Endothelial cell of umbilical vein (primary cell): ENCODE measurements at regions not wholly inside any gene's neighbourhood (a gene's known extent, or its start where the extent isn't known, plus 50 kb on each side); places are given as distances from the start of the nearest gene placed in this dataset.
"Not testable (repeated sequence)": the region's sequence is repeated elsewhere in the genome, so short reads cannot be mapped to it uniquely, and the experiment has no call there.

ENCODE experiments used
- BruUV-seq: library from RNA; stranded (reverse); fragments of 400-500 nt; replicated peaks from 2 replicates; lab custom pipeline; 2021; lab: Mats Ljungman, UMichigan
- CTCF ChIA-PET: fragments of 300-600, 350-600 bp; sonication (Branson Sonifier 250); formaldehyde crosslinking; loops from one replicate; lab custom pipeline; 2021; ENCODE audit warnings: antibody characterized with exemption, inconsistent platforms; lab: Charles Lee
- POLR2A ChIA-PET: fragments of 300-600, 350-600 bp; sonication (Branson Sonifier 250); formaldehyde crosslinking; loops from one replicate; lab custom pipeline; 2021; ENCODE audit warnings: antibody characterized with exemption, inconsistent platforms; lab: Charles Lee
- DNase-seq: peaks from one replicate; pipeline ENCODE4 v3.0.0-alpha.2; 2011; ENCODE audit warnings: low read depth, low spot score
- FAIRE-seq: peaks from 2 replicates; lab custom pipeline; 2011; peaks lifted over from hg19 to GRCh38; lab: Jason Lieb, UNC
- H2AFZ ChIP-seq: 2 replicates; pipeline ENCODE4 v1.6.0; 2012; ENCODE audit warnings: low read depth, low read length, control low read depth, inconsistent platforms
- H3K27ac ChIP-seq: 2 replicates; pipeline ENCODE4 v1.5.1; 2011; ENCODE audit warnings: low read depth, mild to moderate bottlenecking, control low read depth, low read length, moderate library complexity; ENCODE audit not compliant: insufficient read depth
- H3K27me3 ChIP-seq, 2 experiments: 2 replicates each; pipeline versions ENCODE4 v1.6.0 to v1.6.1; 2011; ENCODE audit warnings: low read length in 2 of 2, mixed read lengths in 1 of 2; ENCODE audit not compliant: control insufficient read depth in 2 of 2, insufficient read depth in 2 of 2
- H3K36me3 ChIP-seq, 2 experiments: 2 replicates in 1 of 2; 3 replicates in 1 of 2; pipeline ENCODE4 v1.5.1; 2011; ENCODE audit warnings: low read length in 2 of 2, mild to moderate bottlenecking in 1 of 2, moderate library complexity in 1 of 2; ENCODE audit not compliant: control insufficient read depth in 2 of 2, insufficient read depth in 2 of 2; ENCODE audit errors: extremely low read depth in 1 of 2
- H3K4me1 ChIP-seq: 3 replicates; pipeline ENCODE4 v1.5.1; 2011; ENCODE audit warnings: mild to moderate bottlenecking, low read length; ENCODE audit not compliant: control insufficient read depth, insufficient read depth; ENCODE audit errors: extremely low read depth
- H3K4me2 ChIP-seq: 2 replicates; pipeline ENCODE4 v1.6.1; 2011; ENCODE audit warnings: low read length, control low read depth, mixed read lengths; ENCODE audit not compliant: insufficient read depth
- H3K4me3 ChIP-seq, 3 experiments: fragments of 200-600 bp in 1 of 3; sonication (generic), shearing (Covaris generic) in 1 of 3; replicated peaks in 1 of 3; 2 replicates each; pipeline ENCODE4 v1.5.1; 2011 to 2016; ENCODE audit warnings: control low read depth in 3 of 3, low read length in 3 of 3, mild to moderate bottlenecking in 2 of 3, inconsistent platforms in 1 of 3, low read depth in 1 of 3, moderate library complexity in 1 of 3; ENCODE audit not compliant: insufficient read depth in 1 of 3
- H3K79me2 ChIP-seq: 2 replicates; pipeline ENCODE4 v1.6.0; 2012; ENCODE audit warnings: low read length, inconsistent platforms; ENCODE audit not compliant: control insufficient read depth, insufficient read depth
- H3K9ac ChIP-seq: replicated peaks from 2 replicates; pipeline ENCODE3; 2011; ENCODE audit warnings: low read length, control low read depth; ENCODE audit not compliant: insufficient read depth; ENCODE audit errors: extremely low read depth
- H3K9me1 ChIP-seq: replicated peaks from 3 replicates; pipeline ENCODE4 v1.6.0; 2011; ENCODE audit warnings: mild to moderate bottlenecking, low read length; ENCODE audit not compliant: control insufficient read depth, insufficient read depth; ENCODE audit errors: extremely low read depth
- H3K9me3 ChIP-seq: replicated peaks from 2 replicates; pipeline ENCODE4 v1.5.1; 2012; ENCODE audit warnings: low read length, inconsistent platforms; ENCODE audit not compliant: control insufficient read depth, insufficient read depth
- H4K20me1 ChIP-seq: replicated peaks from 2 replicates; pipeline ENCODE3; 2011; ENCODE audit warnings: mild to moderate bottlenecking, low read length; ENCODE audit not compliant: control insufficient read depth, insufficient read depth; ENCODE audit errors: extremely low read depth
- CTCF ChIP-seq, 2 donors: IDR thresholded peaks; 1 replicate in 1 of 2; 2 replicates in 1 of 2; pipeline ENCODE4 v1.5.1; 2011; ENCODE audit warnings: low read length in 2 of 2, mild to moderate bottlenecking in 2 of 2, moderate library complexity in 2 of 2, control low read depth in 1 of 2, inconsistent platforms in 1 of 2, low read depth in 1 of 2; ENCODE audit not compliant: insufficient read depth in 1 of 2; ENCODE audit errors: extremely low read depth in 1 of 2
- EZH2 ChIP-seq: IDR thresholded peaks from 2 replicates; pipeline ENCODE4 v1.6.1; 2012; ENCODE audit warnings: borderline replicate concordance, low read depth, mild to moderate bottlenecking, moderate library complexity, low read length, inconsistent platforms; ENCODE audit not compliant: severe bottlenecking
- FOS ChIP-seq: IDR thresholded peaks from 2 replicates; pipeline ENCODE4 v1.6.1; 2011; ENCODE audit warnings: mild to moderate bottlenecking, low read length, moderate library complexity, borderline replicate concordance; ENCODE audit not compliant: insufficient read depth
- GATA2 ChIP-seq: IDR thresholded peaks from 2 replicates; pipeline ENCODE4 v1.7.0; 2011; ENCODE audit warnings: low read depth, mild to moderate bottlenecking, moderate library complexity, mixed read lengths, low read length; ENCODE audit not compliant: insufficient read length, insufficient read depth
- JUN ChIP-seq: IDR thresholded peaks from 2 replicates; pipeline ENCODE4 v1.6.1; 2011; ENCODE audit warnings: borderline replicate concordance, low read depth; ENCODE audit not compliant: insufficient read length, insufficient read depth
- MAX ChIP-seq: IDR thresholded peaks from 2 replicates; pipeline ENCODE4 v1.6.1; 2011; ENCODE audit not compliant: insufficient read depth, insufficient read length
- MYC ChIP-seq: IDR thresholded peaks from one replicate; pipeline ENCODE4 v1.6.1; 2011; ENCODE audit warnings: mild to moderate bottlenecking, low read depth, low read length
- POLR2A ChIP-seq: IDR thresholded peaks from 2 replicates; pipeline ENCODE4 v1.6.1; 2012; ENCODE audit warnings: low read depth, mild to moderate bottlenecking, control low read depth, low read length
- POLR2AphosphoS5 ChIP-seq: IDR thresholded peaks from 2 replicates; pipeline ENCODE4 v1.6.1; 2012; ENCODE audit warnings: low read depth, mild to moderate bottlenecking, control low read depth, low read length, moderate library complexity; ENCODE audit not compliant: insufficient read depth
- dilution Hi-C: fragments of 300-500 bp; cut with MboI; formaldehyde crosslinking; loops from one replicate; pipeline ENCODE4 v1.15.0; 2019; ENCODE audit warnings: low sequenced_read_pairs; ENCODE audit not compliant: extremely low pct_ligation_motif_present
- intact Hi-C: fragments of 100-400 bp; cut with micrococcal nuclease; formaldehyde crosslinking; loops from one replicate; pipeline ENCODE4 v1.10.0; 2022

DNA sequence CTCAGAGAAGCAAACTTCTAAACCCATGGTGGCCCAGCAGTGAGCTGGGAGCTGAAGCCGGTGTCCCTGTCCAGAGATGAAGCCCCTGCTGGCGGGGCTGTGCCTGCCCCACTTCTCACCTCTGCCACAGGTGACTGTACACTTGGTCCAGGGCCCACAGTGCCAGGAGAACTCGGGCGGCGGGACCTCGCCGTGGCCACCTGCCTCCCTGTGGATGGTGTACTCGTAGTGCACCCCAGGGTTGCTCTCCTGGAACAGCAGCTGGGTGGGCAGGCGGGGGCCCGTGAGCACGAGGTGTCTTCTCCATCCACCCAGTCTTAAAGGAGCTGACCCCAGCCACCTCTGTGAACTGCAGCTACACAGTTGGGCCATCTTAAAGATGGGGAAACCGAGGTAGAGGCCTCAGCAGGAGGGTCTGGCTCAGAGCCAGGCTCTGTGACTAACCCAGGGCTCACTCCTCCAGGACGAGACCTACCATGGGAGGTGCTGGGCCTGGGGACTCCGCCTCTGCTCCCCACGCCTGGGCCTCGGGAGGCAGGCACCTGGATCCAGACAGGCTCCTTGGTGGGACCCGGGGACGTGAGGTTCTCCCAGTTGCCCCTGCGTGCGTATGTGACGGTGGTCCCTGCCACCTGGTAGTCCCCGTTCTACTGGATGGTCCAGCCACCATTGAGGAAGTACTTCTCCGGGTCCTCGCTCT lies 113.1 kb upstream of the AKAP13 start:
- intact Hi-C loops: not testable (repeated sequence)

GRCh38 chr15:85274315-85275050 lies 105.9 kb upstream of the AKAP13 start:
- TF ChIP-seq FOS: no peak
- no peak for TF ChIP-seq JUN
- TF ChIP-seq POLR2A: no peak
- no peak for TF ChIP-seq CTCF (IDR thresholded peaks at IDR 0.05; ENCODE audit: extremely low read depth in 1 of 2, insufficient read depth in 1 of 2, low read depth in 1 of 2, low read length in 2 of 2)
- TF ChIP-seq EZH2: no peak
- no peak for TF ChIP-seq MYC
- TF ChIP-seq POLR2AphosphoS5: no peak
- TF ChIP-seq MAX: no peak
- TF ChIP-seq GATA2: no peak
- dilution Hi-C loops (no loop called here), intact Hi-C loops (no loop called here)
- Histone ChIP-seq H3K27me3 (peaks cover 0 to 2% of the 10 kb centered on the region in 2 experiments), H2AFZ (no peak overlapping the region), H3K9me3 (no peaks in the 10 kb centered on the region), H3K4me2 (no peak overlapping the region), H3K9ac (no peak overlapping the region), H4K20me1 (no peaks in the 10 kb centered on the region), H3K27ac (no peak overlapping the region), H3K79me2 (no peaks in the 10 kb centered on the region), H3K4me1 (no peaks in the 10 kb centered on the region), H3K36me3 (no peaks in the 10 kb centered on the region), H3K9me1 (no peaks in the 10 kb centered on the region), H3K4me3 (no peak overlapping the region)
- FAIRE-seq: no peak
- ChIA-PET POLR2A (no interaction called here), CTCF (interaction anchor here (1.0 kb wide), 1 partner anchor 15 kb away, joined by 4 read pairs; no protein-coding TSS in a partner anchor)
- BruUV-seq: no TSS peak
- DNase-seq: no peak

More for the DNA sequence above, 113.1 kb upstream of the AKAP13 start:
- H3K4me2 ChIP-seq, dilution Hi-C loops, H4K20me1 ChIP-seq, FAIRE-seq, CTCF ChIA-PET, H3K9ac ChIP-seq, H3K9me1 ChIP-seq, H3K9me3 ChIP-seq, H3K27me3 ChIP-seq, DNase-seq, BruUV-seq, H2AFZ ChIP-seq, H3K79me2 ChIP-seq, H3K36me3 ChIP-seq, POLR2A ChIA-PET, H3K27ac ChIP-seq, H3K4me1 ChIP-seq, H3K4me3 ChIP-seq: not testable (repeated sequence)
